Thoracic aorta (tissue), 2 donors: ENCODE measurements at regions not wholly inside any gene's neighbourhood (a gene's known extent, or its start where the extent isn't known, plus 50 kb on each side); places are given as distances from the start of the nearest gene placed in this dataset.

Experiments
- ATAC-seq: fragments of 150-250 bp; one replicate; pipeline ENCODE4 v1.8.0; 2017; ENCODE audit warnings: low read depth; ENCODE audit not compliant: insufficient number of reproducible peaks, low FRiP score
- DNase-seq: peaks from one replicate; pipeline ENCODE4 v3.0.0-alpha.2; 2020; ENCODE audit warnings: low spot score
- H3K27ac ChIP-seq, 2 donors: fragments of 200-600 bp; sonication (generic); 1 replicate in 1 of 2; 2 replicates in 1 of 2; pipeline ENCODE4 v1.5.1; 2016; ENCODE audit warnings: mild to moderate bottlenecking in 2 of 2, moderate library complexity in 2 of 2
- H3K27me3 ChIP-seq: fragments of 200-600 bp; sonication (generic); replicated peaks from 2 replicates; pipeline ENCODE4 v1.6.0; 2016; ENCODE audit warnings: mild to moderate bottlenecking; ENCODE audit not compliant: insufficient read depth
- H3K36me3 ChIP-seq: fragments of 200-600 bp; sonication (generic); one replicate; pipeline ENCODE4 v1.5.1; 2016
- H3K4me1 ChIP-seq, 2 donors: fragments of 200-600 bp; sonication (generic); 1 replicate in 1 of 2; 2 replicates in 1 of 2; pipeline versions ENCODE4 v1.5.1 to v1.6.0; 2016; ENCODE audit warnings: low read depth in 2 of 2, mild to moderate bottlenecking in 1 of 2; ENCODE audit not compliant: control insufficient read depth in 1 of 2
- H3K4me3 ChIP-seq: fragments of 200-600 bp; sonication (generic); 2 replicates; pipeline ENCODE4 v1.5.1; 2016; ENCODE audit warnings: mild to moderate bottlenecking
- H3K9me3 ChIP-seq: fragments of 200-600 bp; sonication (generic); 2 replicates; pipeline ENCODE4 v1.5.1; 2016
- TF ChIP-seq, protein P1 (sequence below): fragments of 200-600 bp; sonication (generic); IDR thresholded peaks from one replicate; pipeline ENCODE4 v1.5.1; 2019; ENCODE audit warnings: antibody characterized with exemption

DNA sequence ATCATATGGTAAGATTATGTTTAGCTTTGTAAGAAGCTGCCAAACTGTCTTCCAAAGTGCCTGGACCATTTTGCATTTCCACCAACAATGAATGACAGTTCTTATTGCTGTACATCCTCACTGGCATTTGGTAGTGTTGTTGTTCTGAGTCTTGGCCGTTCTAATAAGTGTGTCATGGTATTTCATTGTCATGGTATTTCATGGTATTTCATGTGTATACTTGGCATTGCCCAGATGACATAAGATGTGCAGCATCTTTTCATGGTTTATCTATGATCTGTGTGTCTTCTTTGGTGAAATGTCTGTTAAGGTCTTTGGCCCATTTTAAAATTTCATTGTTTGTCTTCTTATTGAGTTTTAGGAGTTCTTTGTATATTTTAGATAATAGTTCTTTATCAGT is 224.4 kb downstream of the BCAS1 start:
- H3K4me1 ChIP-seq = no peaks in the 10 kb centered on the region
- no peak overlapping the region for H3K4me3 ChIP-seq
- TF ChIP-seq, protein P1, sequence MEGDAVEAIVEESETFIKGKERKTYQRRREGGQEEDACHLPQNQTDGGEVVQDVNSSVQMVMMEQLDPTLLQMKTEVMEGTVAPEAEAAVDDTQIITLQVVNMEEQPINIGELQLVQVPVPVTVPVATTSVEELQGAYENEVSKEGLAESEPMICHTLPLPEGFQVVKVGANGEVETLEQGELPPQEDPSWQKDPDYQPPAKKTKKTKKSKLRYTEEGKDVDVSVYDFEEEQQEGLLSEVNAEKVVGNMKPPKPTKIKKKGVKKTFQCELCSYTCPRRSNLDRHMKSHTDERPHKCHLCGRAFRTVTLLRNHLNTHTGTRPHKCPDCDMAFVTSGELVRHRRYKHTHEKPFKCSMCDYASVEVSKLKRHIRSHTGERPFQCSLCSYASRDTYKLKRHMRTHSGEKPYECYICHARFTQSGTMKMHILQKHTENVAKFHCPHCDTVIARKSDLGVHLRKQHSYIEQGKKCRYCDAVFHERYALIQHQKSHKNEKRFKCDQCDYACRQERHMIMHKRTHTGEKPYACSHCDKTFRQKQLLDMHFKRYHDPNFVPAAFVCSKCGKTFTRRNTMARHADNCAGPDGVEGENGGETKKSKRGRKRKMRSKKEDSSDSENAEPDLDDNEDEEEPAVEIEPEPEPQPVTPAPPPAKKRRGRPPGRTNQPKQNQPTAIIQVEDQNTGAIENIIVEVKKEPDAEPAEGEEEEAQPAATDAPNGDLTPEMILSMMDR = no peak
- no peak overlapping the region for H3K27ac ChIP-seq
- H3K36me3 ChIP-seq = no peaks in the 10 kb centered on the region
- H3K9me3 ChIP-seq = no peaks in the 10 kb centered on the region
- ATAC-seq (no peak), DNase-seq (no peak)
- no peaks in the 10 kb centered on the region for H3K27me3 ChIP-seq

DNA sequence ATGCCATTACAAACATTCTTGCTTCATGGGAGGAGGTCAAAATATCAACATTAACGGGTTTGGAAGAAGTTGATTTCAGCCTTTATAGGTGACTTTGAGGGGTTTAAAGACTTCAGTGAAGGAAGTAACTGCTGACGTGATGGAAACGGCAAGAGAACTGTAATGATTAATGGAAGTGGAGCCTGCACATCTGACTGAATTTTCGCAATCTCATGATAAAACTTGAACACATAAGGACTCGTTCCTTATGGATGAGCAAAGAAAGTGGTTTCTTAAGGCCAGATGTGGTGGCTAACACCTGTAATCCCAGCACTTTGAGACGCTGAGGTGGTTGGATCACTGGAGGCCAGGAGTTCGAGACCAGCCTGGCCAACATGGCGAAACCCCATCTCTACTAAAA is 226.1 kb downstream of the BCAS1 start:
- no peak overlapping the region for H3K4me3 ChIP-seq
- no peaks in the 10 kb centered on the region for H3K4me1 ChIP-seq
- H3K36me3 ChIP-seq = no peaks in the 10 kb centered on the region
- no peaks in the 10 kb centered on the region for H3K9me3 ChIP-seq
- ATAC-seq (no peak), DNase-seq (no peak)
- H3K27ac ChIP-seq = no peak overlapping the region
- H3K27me3 ChIP-seq = no peaks in the 10 kb centered on the region
- TF ChIP-seq, protein P1 = no peak

DNA sequence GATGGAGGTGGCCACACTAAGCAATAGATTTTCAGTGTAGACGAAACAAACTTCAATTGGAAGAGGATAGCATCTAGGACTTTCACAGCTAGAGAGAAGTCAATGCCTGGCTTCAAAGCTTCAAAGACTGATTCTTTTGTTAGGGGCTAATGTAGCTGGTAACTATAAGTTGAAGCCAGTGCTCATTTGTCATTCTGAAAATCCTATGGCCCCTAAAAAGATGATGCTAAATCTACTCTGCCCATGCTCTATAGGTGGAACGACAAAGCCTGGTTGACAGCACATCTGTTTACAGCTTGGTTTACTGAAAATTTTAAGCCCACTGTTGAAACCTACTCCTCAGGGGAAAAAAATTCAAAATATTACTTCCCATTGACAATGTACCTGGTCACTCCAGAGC is 226.7 kb downstream of the BCAS1 start:
- no peaks in the 10 kb centered on the region for H3K27me3 ChIP-seq
- TF ChIP-seq, protein P1 = no peak
- H3K36me3 ChIP-seq = no peaks in the 10 kb centered on the region
- no peaks in the 10 kb centered on the region for H3K9me3 ChIP-seq
- DNase-seq (no peak), ATAC-seq (no peak)
- H3K4me3 ChIP-seq = no peak overlapping the region
- H3K4me1 ChIP-seq = no peaks in the 10 kb centered on the region
- no peak overlapping the region for H3K27ac ChIP-seq

DNA sequence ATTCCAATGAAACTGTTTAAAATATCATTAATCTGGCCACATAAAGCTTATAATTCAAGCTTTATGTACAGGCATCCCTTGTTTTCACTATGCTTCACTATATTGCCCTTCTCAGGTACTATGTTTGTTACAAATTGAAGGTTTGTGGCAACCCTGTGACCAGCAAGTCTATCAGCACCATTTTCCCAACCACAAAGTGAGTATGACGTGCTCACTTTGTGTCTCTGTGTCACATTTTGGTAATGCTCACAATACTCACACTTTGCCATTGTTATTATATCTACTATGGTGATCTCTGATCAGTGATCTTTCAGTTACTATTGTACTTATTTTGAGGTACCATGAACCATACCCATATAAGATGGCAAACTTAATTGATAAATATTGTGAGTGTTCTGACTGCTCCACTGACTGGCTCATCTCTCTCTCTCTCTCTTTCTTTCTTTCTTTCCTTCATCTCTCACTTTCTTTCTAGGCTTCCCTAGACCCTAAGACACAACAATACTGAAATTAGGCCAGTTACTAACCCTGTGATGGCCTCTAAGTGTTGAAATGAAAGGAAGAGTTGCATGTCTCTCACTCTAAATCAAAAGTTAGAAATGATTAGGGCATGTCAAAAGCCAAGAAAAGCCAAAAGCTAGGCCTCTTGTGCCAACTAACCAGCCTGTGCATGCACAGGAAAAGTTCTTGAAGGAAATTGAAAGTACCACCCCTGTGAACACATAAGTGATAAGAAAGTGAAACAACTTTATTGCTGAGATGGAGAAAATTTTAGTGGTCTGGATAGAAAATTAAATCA is 227.9 kb downstream of the BCAS1 start:
- DNase-seq (no peak), ATAC-seq (no peak)
- Histone ChIP-seq H3K4me1 (no peaks in the 10 kb centered on the region), H3K36me3 (no peaks in the 10 kb centered on the region), H3K4me3 (no peak overlapping the region), H3K9me3 (no peaks in the 10 kb centered on the region), H3K27ac (no peak overlapping the region), H3K27me3 (no peaks in the 10 kb centered on the region)
- TF ChIP-seq, protein P1 = no peak

DNA sequence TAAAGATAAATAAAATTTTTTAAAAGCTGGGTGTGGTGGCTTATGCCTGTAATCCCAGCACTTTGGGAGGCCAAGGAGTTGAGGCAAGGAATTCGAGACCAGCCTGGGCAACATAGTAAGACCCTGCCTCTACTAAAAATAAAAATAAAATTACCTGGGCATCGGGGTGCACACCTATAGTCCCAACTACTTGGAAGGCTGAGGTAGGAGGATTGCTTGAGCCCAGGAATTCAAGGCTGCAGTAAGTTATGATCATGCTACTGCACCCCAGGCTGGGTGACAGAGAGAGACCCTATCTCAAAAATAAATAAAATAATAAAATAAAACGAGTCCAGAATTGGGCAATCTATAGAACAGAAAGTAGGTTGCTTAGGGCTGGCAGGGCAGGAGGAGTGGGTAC is 228.7 kb downstream of the BCAS1 start:
- Histone ChIP-seq H3K9me3 (no peaks in the 10 kb centered on the region), H3K27me3 (no peaks in the 10 kb centered on the region)
- TF ChIP-seq, protein P1 = no peak

More for the DNA sequence above, 228.7 kb downstream of the BCAS1 start:
- no peak overlapping the region for H3K27ac ChIP-seq
- no peaks in the 10 kb centered on the region for H3K36me3 ChIP-seq
- H3K4me3 ChIP-seq = no peak overlapping the region
- ATAC-seq = no peak
- no peak for DNase-seq
- H3K4me1 ChIP-seq = no peaks in the 10 kb centered on the region
